Kidney capillary endothelial cell (primary cell): ENCODE measurements at regions not wholly inside any gene's neighbourhood (a gene's known extent, or its start where the extent isn't known, plus 50 kb on each side); places are given as distances from the start of the nearest gene placed in this dataset.
A peak's percentile ranks its signal among the peaks of the same experiment; 100 is the strongest.

Experiments used
- DNase-seq: peaks from one replicate; pipeline ENCODE4 v3.0.0-alpha.2; 2018; ENCODE audit warnings: low spot score

GRCh38 chrX:131704136-131704695 lies 160.3 kb downstream of the OR13H1 start:
- peak; percentile 71 for DNase-seq

DNA sequence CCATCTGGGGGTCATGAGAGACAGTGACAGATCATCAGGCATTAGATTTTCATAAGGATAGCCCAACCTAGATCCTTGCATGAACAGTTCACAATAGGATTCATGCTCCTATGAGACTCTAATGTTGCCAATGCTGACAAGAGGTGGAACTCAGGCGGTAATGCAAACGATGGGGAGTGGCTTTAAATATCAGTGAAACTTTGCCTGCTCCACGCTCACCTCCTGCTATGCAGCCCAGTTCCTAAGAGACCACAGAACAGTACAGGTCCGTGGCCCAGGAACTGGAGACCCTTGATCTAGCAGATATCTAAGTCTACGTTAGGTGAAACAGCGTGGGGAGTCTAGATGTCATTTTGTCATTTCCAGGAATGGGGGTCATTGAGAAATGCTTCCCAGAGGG lies 165.7 kb downstream of the OR13H1 start:
- DNase-seq, result no peak

GRCh38 chrX:131711478-131711867 lies 167.6 kb downstream of the OR13H1 start:
- no peak for DNase-seq

DNA sequence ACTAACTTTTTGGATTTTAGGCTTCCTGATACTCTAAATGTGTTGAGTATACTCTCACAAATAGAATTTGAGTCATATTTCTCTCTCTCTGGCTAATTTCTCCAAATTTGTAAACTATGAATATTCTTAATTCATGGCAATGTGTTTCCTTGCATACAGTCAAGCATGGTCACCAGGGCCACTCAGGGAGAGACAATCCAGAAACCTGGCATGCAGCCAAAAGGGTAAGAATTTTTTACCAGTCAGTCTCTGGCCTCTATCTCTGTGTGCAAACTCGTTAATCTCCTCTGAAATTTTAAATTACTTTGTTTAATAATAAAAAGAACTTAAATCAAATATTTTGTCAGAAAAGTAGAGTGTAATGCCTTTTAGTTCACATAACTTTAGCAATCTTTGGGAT lies 179.8 kb downstream of the OR13H1 start:
- no peak for DNase-seq

- DNase-seq, result no peak
Measured at GRCh38 chrX:131724292-131724691, 180.4 kb downstream of the OR13H1 start.

- no peak for DNase-seq
Measured at GRCh38 chrX:131725001-131725654, 181.3 kb downstream of the OR13H1 start.

- no peak for DNase-seq
Measured at GRCh38 chrX:131727778-131728177, 183.9 kb downstream of the OR13H1 start.

GRCh38 chrX:131728295-131729145 lies 184.6 kb downstream of the OR13H1 start:
- DNase-seq, result peak; percentile 77

GRCh38 chrX:131729295-131729694 lies 185.4 kb downstream of the OR13H1 start:
- peak; percentile 52 for DNase-seq

GRCh38 chrX:131734621-131735020 lies 190.7 kb downstream of the OR13H1 start:
- DNase-seq, result peak; percentile 40

- no peak for DNase-seq
Measured at GRCh38 chrX:131735127-131735526, 191.3 kb downstream of the OR13H1 start.

DNA sequence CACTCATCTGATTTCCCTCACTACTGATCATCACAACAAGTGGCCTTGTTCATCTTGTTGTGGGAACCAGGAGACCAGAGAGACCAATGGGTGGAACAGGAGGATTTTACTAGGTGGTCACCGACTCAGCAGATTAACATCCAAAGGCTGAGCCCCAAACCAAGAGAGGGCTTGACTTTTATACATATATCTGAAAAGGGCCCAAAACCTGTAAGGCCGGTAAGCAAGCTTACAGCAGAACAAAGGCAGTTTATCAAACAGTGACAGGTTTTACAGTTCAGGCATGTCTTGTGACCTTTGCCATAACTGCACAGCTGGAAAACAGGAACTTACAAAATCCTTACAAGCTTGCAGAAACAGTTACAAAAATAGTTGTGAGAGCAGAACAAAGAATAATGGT lies 195.9 kb downstream of the OR13H1 start:
- no peak for DNase-seq

- DNase-seq, result peak; percentile 58
Measured at GRCh38 chrX:131741103-131741581, 197.3 kb downstream of the OR13H1 start.

DNA sequence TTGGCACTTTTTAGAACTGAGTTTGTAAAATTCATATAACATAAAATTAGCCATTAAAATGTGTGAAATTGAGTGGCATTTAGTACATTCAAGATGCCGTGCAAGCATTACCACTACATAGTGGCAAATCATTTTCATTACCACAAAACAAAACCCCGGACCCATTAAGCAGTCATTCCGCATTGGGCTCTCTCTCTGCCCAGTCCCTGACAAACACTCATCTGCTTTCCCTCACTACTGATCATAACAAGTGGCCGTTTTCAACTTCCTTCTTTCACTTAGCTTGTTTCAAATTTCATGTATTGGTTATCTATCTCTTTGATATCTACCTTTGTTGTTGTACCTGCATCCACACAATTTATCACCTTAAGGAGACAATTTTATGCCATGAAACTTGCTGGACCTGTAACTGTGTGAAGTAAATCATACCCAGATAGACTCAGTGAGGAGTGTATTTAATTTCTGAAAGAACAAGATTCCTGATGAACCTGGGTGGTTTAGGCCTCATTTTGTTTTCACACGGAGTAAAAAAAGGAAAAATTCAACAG lies 202.1 kb downstream of the OR13H1 start:
- no peak for DNase-seq

- peak; percentile 60 for DNase-seq
Measured at GRCh38 chrX:131746491-131746968, 202.7 kb downstream of the OR13H1 start.

GRCh38 chrX:131747173-131747572 lies 203.3 kb downstream of the OR13H1 start:
- DNase-seq, result peak; percentile 63

DNA sequence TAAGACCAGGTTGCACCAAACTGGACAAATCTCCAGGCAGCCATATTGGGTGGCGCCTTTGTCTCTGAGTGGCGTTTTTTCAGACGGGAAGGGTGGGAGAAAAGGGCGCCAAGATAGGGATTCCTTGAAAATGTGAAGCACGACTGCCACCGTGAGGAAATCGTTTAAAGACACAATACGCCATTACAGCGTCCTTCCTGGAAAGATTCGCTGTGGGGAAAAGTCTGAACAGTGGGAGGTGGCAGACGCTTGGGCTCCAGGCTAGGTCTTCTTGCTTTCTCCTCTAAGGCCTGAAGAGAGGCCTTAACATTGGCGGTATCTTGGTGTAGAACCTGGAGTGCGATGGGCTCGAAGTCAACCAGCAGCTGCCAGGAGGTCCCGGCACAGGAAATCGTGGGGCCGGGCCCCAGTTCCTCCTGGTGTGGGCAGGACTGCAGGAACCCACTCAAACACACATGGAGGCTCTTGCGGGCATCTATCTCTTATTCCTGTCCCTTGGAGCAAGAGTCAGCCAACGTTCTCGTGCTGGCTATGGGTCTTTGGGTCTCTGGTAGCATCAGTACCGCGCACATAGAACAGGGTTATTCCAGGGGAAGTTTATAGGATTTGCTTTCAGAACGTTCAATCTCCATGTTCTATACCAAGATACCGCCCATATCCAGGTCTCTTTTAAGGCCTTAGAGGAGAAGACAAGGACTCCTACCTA lies 208.8 kb downstream of the OR13H1 start:
- peak; percentile 72 for DNase-seq

- peak; percentile 54 for DNase-seq
Measured at GRCh38 chrX:131762802-131763234, 218.9 kb downstream of the OR13H1 start.

DNA sequence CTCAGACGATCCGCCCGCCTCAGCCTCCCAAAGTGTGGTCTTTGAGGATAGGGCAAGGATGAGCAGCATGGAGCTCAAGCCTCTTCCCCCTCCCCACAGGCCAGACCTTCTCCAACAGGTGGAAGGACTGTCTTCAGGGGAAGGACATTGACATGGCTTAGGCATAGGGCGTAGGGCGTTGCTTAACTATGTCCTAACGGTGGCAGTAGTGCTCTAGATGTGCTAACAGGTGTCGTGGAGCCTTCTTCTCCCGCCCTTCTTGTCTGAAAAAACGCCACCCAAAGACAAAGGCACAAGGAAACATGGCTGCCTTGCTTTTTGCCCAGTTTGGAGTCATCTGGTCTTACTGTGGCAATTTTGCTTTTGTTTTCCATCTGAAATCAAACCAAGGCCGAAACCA lies 219.8 kb downstream of the OR13H1 start:
- DNase-seq, result peak; percentile 56

DNA sequence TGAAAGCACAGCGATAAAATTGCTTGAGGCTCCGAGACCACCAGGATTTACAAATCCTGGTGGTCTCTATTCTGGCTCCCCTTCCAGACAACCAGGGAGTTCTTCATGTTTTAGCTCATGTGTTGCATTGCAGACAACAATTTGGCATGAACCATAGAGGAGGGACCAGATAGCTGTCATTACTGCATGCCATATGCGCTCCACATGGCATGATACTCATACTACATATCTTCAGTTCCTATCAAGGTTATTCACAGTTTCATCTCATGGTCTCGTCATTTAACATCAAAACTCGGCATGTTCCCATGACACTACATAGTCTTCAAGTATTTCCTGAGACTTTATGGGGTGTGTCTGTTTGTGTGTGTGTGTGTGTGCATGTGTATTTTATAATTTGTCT lies 220.3 kb downstream of the OR13H1 start:
- DNase-seq, result no peak

DNA sequence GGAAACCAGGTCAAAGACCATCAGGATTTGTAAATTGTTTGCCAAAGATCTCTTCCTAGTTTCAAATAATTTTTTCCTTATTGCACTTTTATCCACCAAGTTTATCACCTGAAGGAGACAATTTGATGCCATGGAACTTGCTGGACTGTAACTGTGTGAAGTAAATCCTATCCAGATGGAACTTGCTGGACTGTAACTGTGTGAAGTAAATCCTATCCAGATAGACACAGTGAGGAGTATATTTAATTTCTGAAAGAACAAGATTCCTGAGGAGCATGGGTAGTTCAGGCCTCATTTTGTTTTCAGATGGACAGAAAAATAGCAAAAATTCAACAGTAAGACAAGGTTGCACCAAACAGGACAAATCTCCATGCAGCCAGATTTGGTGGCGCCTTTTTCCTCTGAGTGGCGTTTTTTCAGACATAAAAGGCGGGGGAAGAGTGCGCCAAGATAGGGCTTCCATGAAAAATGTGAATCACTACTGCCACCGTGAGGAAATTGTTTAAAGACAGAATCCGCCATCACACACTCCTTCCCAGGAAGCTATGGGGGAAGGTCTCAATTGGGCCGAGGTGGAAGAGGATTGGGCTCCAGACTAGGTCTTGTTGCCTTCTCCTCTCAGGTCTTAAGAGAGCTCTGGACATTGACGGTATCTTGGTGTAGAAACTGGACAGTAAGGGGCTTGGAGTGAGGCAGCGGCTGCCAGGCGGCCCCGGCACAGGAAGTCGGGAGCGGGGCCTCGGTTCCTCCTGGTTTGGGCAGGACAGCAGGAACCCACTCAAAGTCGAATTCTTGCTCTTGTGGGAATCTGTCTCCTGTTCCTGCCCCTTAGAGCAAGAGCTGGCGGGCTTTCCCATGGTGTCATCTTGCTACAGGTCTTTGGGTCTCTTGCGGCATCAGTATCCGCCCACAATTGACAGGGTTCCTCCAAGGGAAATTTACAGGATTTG lies 234.7 kb downstream of the OR13H1 start:
- peak; percentile 61 for DNase-seq
